ENCODE measurements at regions not wholly inside any gene's neighbourhood (a gene's known extent, or its start where the extent isn't known, plus 50 kb on each side); places are given as distances from the start of the nearest gene placed in this dataset.

DNA sequence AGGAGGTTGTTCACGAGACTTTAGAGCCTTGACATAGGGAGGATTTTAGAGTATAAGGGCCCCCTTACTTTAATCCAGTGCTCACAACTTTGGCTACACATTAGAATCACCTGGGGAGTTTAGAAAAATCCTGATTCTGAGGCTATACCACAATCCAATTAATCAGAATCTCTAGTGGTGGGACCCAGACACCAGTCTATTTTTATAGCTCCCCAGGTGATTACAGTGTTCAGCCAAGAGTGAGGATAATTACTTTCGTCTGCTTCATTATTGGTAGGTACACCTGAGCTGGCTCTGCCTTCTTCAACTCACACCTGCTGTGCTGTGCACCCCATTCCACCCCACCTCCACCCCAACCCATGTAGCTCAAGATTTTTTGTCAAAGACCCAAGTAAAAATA, 141.3 kb upstream of the EPB41L4A start:
- Histone ChIP-seq H3K27ac (no peak overlapping the region), H3K9me3 (no peaks in the 10 kb centered on the region), H3K4me3 (no peak overlapping the region), H3K36me3 (no peaks in the 10 kb centered on the region), H3K4me1 (no peaks in the 10 kb centered on the region), H3K27me3 (no peaks in the 10 kb centered on the region)
- TF ChIP-seq, protein P1, sequence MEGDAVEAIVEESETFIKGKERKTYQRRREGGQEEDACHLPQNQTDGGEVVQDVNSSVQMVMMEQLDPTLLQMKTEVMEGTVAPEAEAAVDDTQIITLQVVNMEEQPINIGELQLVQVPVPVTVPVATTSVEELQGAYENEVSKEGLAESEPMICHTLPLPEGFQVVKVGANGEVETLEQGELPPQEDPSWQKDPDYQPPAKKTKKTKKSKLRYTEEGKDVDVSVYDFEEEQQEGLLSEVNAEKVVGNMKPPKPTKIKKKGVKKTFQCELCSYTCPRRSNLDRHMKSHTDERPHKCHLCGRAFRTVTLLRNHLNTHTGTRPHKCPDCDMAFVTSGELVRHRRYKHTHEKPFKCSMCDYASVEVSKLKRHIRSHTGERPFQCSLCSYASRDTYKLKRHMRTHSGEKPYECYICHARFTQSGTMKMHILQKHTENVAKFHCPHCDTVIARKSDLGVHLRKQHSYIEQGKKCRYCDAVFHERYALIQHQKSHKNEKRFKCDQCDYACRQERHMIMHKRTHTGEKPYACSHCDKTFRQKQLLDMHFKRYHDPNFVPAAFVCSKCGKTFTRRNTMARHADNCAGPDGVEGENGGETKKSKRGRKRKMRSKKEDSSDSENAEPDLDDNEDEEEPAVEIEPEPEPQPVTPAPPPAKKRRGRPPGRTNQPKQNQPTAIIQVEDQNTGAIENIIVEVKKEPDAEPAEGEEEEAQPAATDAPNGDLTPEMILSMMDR (IDR thresholded peaks at IDR 0.05) = no peak
- DNase-seq (ENCODE audit: low spot score) = no peak

DNA sequence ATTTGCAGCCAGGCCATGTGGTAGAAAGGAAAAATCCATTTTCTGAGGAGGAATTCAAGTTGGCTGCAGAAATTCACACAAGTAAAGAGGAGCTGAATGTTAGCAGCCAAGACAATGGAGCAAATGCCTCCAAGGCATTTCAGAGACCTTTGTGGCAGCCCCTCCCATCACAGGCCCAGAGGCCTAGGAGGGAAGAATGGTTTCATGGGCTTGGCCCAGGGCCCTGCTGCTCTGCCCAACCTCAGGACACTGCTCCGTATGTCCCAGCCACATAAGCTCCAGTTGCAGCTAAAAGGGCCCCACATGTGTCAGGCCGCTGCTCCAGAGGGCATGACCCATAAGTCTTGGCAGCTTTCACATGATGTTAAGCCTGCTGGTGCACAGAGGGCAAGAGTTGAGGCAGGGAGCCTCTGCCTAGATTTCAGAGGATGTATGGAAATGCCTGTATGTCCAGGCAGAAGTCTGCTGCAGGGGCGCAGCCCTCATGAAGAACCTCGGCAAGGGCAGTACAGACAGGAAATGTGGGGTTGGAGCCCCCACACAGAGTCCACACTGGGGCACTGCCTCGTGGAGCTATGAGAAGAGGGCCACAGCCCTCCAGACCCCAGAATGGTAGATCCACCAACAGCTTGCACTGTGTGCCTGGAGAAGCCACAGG, 144.2 kb upstream of the EPB41L4A start:
- TF ChIP-seq, protein P1 (IDR thresholded peaks at IDR 0.05) = no peak
- no peaks in the 10 kb centered on the region for H3K9me3 ChIP-seq
- no peaks in the 10 kb centered on the region for H3K36me3 ChIP-seq
- no peak overlapping the region for H3K4me3 ChIP-seq
- H3K27ac ChIP-seq = no peak overlapping the region
- no peaks in the 10 kb centered on the region for H3K4me1 ChIP-seq
- H3K27me3 ChIP-seq = no peaks in the 10 kb centered on the region
- no peak for DNase-seq (ENCODE audit: low spot score)

DNA sequence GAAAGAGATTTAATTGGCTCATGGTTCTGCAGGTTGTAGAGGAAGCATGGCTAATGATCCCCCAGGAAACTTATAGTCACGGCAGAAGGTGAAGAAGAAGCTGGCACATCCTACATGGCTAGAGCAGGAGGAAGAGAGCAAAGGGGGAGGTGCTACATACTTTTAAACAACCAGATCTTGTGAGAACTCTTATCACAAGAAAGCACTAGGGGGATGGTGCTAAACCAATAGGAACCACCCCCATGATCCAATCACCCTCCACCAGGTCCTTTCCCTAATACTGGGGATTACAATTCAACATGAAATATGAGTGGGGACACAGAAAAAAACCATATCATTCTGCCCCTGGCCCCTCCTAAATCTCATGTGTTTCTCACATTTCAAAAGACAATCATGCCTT, 147.2 kb upstream of the EPB41L4A start:
- Histone ChIP-seq H3K9me3 (no peaks in the 10 kb centered on the region), H3K4me3 (no peak overlapping the region), H3K27me3 (no peaks in the 10 kb centered on the region), H3K36me3 (no peaks in the 10 kb centered on the region), H3K27ac (no peak overlapping the region), H3K4me1 (no peaks in the 10 kb centered on the region)
- TF ChIP-seq, protein P1 (IDR thresholded peaks at IDR 0.05) = no peak
- DNase-seq (ENCODE audit: low spot score) = no peak

DNA sequence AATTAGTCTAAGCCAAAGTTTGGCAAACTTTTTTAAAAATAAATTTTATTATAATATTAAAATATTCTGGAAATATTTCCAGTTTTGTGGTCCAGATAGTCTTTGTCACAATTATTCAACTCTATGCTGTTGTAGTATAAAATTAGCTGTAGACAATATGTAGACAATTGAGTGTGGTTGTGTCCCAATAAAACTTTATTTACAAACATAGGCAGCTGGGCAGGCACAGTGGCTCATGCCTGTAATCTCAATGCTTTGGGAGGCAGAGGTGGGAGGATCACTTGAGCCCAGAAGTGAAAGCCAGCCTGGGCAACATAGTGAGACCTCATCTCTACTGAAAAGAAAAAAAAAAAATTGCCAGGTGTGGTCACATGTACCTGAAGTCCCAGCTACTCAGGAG, 150.5 kb upstream of the EPB41L4A start:
- Histone ChIP-seq H3K4me1 (no peaks in the 10 kb centered on the region), H3K27ac (no peak overlapping the region), H3K4me3 (no peak overlapping the region), H3K36me3 (no peaks in the 10 kb centered on the region), H3K27me3 (no peaks in the 10 kb centered on the region), H3K9me3 (no peaks in the 10 kb centered on the region)
- DNase-seq (ENCODE audit: low spot score) = no peak
- TF ChIP-seq, protein P1 (IDR thresholded peaks at IDR 0.05) = no peak

DNA sequence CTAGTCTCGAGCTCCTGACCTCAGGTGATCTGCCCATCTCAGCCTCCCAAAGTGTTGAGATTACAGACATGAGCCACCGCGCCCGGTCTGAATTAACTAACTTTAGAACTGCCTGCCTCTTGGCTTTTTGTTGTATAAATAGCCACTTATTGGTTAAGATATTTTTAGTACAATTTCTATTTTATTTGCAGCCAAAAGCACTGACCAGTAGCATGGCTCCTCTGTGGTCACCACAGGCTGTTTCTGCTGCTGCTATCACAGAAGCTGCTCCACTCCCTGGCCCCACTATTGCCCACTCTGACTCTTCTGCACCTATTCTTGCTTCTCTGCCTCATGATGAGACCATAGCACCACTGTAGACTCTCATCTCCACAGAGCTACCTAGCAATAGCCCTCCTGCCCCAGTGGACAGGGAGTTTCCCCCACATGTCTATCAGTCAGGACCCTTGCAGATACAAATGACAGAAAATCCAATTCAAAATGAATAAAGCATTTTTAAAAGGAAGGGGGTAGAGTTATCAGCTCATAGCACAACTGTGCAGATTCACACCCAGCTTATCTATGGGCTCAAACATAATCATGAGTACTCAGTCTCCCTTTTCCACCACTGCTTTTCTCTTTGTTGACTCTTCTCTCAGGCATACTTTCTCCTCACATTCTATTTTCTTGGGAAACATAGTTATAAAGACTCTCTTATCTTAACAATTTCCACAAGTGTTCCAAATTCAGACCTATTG, 151.8 kb upstream of the EPB41L4A start:
- Histone ChIP-seq H3K9me3 (no peaks in the 10 kb centered on the region), H3K27me3 (no peaks in the 10 kb centered on the region), H3K4me1 (peaks cover 0 to 2% of the 10 kb centered on the region in 2 donors), H3K4me3 (no peak overlapping the region), H3K27ac (no peak overlapping the region), H3K36me3 (no peaks in the 10 kb centered on the region)
- DNase-seq (ENCODE audit: low spot score) = no peak
- TF ChIP-seq, protein P1 (IDR thresholded peaks at IDR 0.05) = no peak
